Ovary (tissue), 7 donors: ENCODE measurements at regions not wholly inside any gene's neighbourhood (a gene's known extent, or its start where the extent isn't known, plus 50 kb on each side); places are given as distances from the start of the nearest gene placed in this dataset.

ENCODE experiments used
- DNase-seq, 5 donors: peaks; one replicate each; pipeline ENCODE4 v3.0.0-alpha.2; 2019 to 2020
- H3K27ac ChIP-seq, 2 donors: fragments of 200-600 bp; one replicate each; pipeline versions ENCODE4 v1.5.1 to v1.8.0; 2019 to 2022
- H3K27me3 ChIP-seq: fragments of 200-600 bp; one replicate; pipeline ENCODE4 v1.8.0; 2022
- H3K36me3 ChIP-seq: fragments of 200-600 bp; sonication (generic); one replicate; pipeline ENCODE4 v1.5.1; 2019
- H3K4me1 ChIP-seq: one replicate; pipeline ENCODE4 v1.8.1; 2013; ENCODE audit warnings: mild to moderate bottlenecking, moderate library complexity; ENCODE audit not compliant: insufficient read depth
- H3K4me3 ChIP-seq: fragments of 200-600 bp; sonication (generic); one replicate; pipeline ENCODE4 v1.5.1; 2017
- H3K9me3 ChIP-seq, 2 donors: fragments of 200-600 bp in 1 of 2; sonication (generic) in 1 of 2; one replicate each; pipeline versions ENCODE4 v1.5.1 to v1.8.1; 2013 to 2019; ENCODE audit warnings: mild to moderate bottlenecking in 1 of 2, moderate library complexity in 1 of 2
- CTCF ChIP-seq, 3 donors: fragments of 450-650 bp in 2 of 3; fragments of 200-600 bp in 1 of 3; IDR thresholded peaks; one replicate each; pipeline versions ENCODE4 v1.5.1 to v1.8.0; 2016 to 2022; ENCODE audit warnings: antibody characterized with exemption in 3 of 3, mild to moderate bottlenecking in 1 of 3
- EP300 ChIP-seq: sonication (generic); formaldehyde crosslinking; IDR thresholded peaks from one replicate; pipeline ENCODE4 v1.6.1; 2017; ENCODE audit warnings: antibody characterized with exemption
- POLR2A ChIP-seq: fragments of 450-650 bp; IDR thresholded peaks from one replicate; pipeline ENCODE4 v1.6.1; 2017; ENCODE audit warnings: antibody characterized with exemption, mild to moderate bottlenecking, moderate library complexity
- WGBS, 3 donors: extraction: QIAGEN DNeasy Blood & Tissue Kit in 1 of 3; methylation state at CpG; one replicate each; pipeline versions ENCODE4 v1.1.5 to v1.1.7; 2013 to 2017; 5-methylcytosine and 5-hydroxymethylcytosine counted together
- intact Hi-C, 4 donors: fragments of 100-400 bp; cut with DNase I; formaldehyde crosslinking; loops; one replicate each; pipeline versions ENCODE4 v1.11.0 to v1.15.1; 2022 to 2023
- donor health status: DM: no; HTN: no; CAD: no; lungs with moderate emphysema.
- donor health status: DM: no; HTN: no; CAD: no.
- donor health status: Bipolar disorder and iron deficiency.
- donor health status: DM: no; HTN: no; CAD: no.
- donor health status: DM: yes; HTN: yes; CAD: no.

DNA sequence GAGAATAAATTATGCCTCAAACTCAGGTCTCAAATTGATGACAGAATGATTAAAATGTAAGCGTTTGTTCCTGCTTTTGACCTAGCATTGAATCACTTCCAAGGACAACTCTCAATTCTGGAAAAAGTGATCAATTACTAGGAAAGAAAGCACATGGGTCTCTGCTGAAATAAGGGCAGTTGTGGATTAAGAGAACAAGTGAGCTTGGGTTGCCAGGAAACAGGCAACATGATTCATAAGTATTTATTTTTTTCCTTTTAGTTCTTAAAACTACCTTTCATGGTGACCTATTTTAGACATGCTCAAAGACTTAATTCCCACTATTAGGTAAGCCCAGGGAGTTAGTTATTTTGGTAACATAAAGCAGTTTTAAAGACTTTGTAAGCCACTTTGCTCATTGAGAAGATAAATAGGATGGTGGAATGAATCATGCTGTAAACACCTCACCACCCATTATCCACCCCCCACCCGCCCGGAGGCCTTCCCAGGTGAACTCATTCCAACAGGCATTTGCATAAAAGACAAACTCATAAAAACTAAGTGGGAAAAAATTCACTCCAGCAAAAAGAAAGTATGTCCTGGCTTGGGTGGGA, 728.3 kb downstream of the SORCS1 start:
- H3K27ac ChIP-seq = no peak overlapping the region
- no peaks in the 10 kb centered on the region for H3K4me1 ChIP-seq
- WGBS, 3 donors = 67 to 74% (median 67%) methylated on average over 3 of the region's 3 CpGs
- no peaks in the 10 kb centered on the region for H3K27me3 ChIP-seq
- no peaks in the 10 kb centered on the region for H3K9me3 ChIP-seq
- no peak for DNase-seq
- TF ChIP-seq EP300 (no peak), POLR2A (no peak), CTCF (IDR thresholded peaks at IDR 0.05) (no peak)
- no peaks in the 10 kb centered on the region for H3K36me3 ChIP-seq
- intact Hi-C loops = no loop called here
- no peak overlapping the region for H3K4me3 ChIP-seq

DNA sequence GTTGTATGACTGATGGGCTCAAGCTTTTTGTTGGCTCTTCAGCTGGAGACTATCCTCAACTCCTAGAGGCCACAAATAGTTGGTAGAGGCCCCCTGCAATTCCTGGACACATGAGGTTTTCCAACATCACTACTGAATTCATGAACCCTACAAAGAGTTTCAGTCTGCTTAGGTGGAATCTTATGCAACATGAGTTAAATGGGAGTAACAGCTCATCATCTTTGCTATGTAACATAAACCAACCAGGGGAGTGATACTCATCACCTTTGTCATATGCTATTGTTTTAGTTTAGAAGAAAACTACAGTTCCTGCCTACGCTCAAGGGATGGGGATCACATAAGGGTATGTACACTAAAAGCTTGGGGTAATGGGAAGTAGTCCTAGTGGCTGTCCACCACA, 729.4 kb downstream of the SORCS1 start:
- H3K4me1 ChIP-seq = no peaks in the 10 kb centered on the region
- no peak for DNase-seq
- TF ChIP-seq EP300 (no peak), POLR2A (no peak), CTCF (IDR thresholded peaks at IDR 0.05) (no peak)
- no peak overlapping the region for H3K4me3 ChIP-seq
- intact Hi-C loops = no loop called here
- no peak overlapping the region for H3K27ac ChIP-seq
- WGBS, 3 donors = 87 to 92% (median 91%) methylated on average over 1 of the region's 1 CpG
- H3K27me3 ChIP-seq = no peaks in the 10 kb centered on the region
- no peaks in the 10 kb centered on the region for H3K9me3 ChIP-seq
- no peaks in the 10 kb centered on the region for H3K36me3 ChIP-seq

GRCh38 chr10:106424981-106425380, 739.5 kb downstream of the SORCS1 start:
- H3K9me3 ChIP-seq = no peaks in the 10 kb centered on the region
- WGBS, 3 donors = 73 to 84% (median 84%) methylated on average over 1 of the region's 1 CpG
- TF ChIP-seq EP300 = no peak
- TF ChIP-seq POLR2A = no peak
- no peak for TF ChIP-seq CTCF (IDR thresholded peaks at IDR 0.05)

DNA sequence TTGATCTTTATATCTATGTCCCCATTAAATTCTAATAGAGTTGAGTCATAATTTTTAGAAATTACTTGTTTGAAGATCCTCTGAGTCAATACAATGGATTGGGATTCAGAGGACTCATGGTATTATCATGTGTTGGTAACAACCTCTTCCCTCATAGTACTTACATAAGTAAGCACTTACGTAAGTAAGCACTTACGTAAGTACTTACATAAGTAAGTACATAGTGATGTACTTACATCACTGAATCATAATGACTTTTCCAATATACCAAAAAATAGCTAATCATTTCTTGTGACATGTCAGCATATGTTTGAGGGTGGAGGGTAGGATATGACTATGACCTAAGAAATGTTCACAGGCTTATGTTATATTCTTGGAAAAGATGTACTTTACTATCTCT, 740.5 kb downstream of the SORCS1 start:
- Histone ChIP-seq H3K4me3 (no peak overlapping the region), H3K36me3 (no peaks in the 10 kb centered on the region), H3K9me3 (no peaks in the 10 kb centered on the region), H3K27ac (no peak overlapping the region), H3K27me3 (no peaks in the 10 kb centered on the region), H3K4me1 (no peaks in the 10 kb centered on the region)
- DNase-seq = no peak
- TF ChIP-seq EP300 (no peak), POLR2A (no peak), CTCF (IDR thresholded peaks at IDR 0.05) (no peak)
- 92 to 93% (median 93%) methylated on average over 2 of the region's 2 CpGs for WGBS, 3 donors
- intact Hi-C loops = no loop called here

More at GRCh38 chr10:106424981-106425380, 739.5 kb downstream of the SORCS1 start:
- intact Hi-C loops = no loop called here
- Histone ChIP-seq H3K27me3 (no peaks in the 10 kb centered on the region), H3K4me3 (no peak overlapping the region), H3K27ac (no peak overlapping the region), H3K4me1 (no peaks in the 10 kb centered on the region), H3K36me3 (no peaks in the 10 kb centered on the region)
- no peak for DNase-seq
